Left renal pelvis (tissue), 4 donors: ENCODE measurements at regions not wholly inside any gene's neighbourhood (a gene's known extent, or its start where the extent isn't known, plus 50 kb on each side); places are given as distances from the start of the nearest gene placed in this dataset.

Source experiments
- DNase-seq, 4 donors: peaks; one replicate each; pipeline ENCODE4 v3.0.0-alpha.2; 2013; ENCODE audit warnings: low read depth in 4 of 4, low spot score in 3 of 4

DNA sequence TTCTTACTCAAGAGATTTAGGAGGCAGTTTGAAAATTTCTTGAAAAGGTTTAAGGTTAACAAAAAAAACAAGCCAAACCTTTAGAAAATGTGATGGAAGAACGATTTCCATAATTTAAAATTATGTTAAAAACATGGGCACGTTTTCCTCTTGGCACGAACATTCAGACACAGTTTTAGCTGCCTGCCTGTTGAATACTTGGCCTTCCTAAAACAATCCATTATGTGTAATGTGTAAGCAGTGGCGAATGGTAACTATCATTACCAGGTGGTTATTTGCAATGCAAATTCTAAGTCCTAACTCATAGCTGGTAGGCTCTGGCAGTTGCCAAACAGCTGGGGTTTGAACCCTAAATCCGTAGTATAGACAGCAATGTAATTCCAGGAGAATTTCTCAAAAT, 1425.7 kb upstream of the SLC10A2 start:
- DNase-seq = no peak

DNA sequence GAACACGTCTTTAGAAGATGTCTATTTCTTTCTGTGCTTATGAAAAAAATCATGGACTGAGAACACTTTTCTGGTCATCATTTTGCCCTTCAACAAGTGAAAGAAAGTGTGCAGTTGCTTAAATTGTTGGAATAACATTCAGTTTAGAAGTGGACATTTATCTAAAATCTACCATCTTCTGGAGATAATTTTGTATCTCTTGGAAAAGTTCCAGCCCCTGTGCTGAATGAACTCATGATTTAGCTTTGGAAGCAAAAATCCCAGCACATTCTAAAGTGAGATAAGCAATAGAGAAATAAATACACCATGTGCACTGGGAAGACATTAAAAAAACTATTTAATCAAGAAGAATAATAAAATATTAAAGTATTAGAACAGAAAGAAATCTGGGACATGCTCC, 1420.8 kb upstream of the SLC10A2 start:
- DNase-seq = no peak

DNA sequence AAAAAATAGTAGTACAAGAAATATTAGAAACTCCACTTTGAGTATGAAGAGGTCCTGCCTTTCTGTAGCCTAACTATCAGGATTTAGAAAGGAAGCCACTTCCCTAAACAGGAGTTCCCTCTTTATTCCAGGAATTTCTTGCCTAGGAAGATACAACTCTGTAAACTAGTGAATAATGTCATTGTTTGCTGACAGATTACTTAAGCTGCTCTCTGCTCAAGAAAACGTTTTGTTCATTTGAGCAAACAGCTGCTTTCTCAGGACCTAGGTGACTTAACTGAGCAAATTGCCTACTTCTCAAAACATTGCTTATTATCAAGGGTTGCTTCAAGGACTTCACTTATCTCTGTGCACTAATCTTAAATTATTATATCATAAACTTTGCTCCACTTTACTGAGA, 1419.4 kb upstream of the SLC10A2 start:
- no peak for DNase-seq

DNA sequence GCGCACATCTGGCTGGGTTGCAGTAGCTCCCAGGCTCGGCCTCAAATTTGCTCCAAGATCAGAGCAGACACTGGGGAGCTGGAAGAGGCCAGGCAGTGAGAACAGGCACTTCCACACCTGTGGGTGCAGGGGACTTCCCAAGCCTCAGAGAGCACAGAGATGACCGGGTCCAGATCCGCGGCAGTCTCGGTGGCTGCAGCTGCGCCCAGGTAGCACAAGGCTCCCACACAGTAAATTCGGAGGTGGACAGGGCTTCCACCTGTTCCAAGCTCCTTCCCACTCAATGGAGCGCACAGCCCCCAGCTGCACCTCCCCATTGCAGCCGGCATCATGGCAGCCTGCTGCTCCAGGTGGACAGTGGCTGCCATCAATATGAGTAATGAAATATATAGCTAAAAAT, 1417.4 kb upstream of the SLC10A2 start:
- no peak for DNase-seq

DNA sequence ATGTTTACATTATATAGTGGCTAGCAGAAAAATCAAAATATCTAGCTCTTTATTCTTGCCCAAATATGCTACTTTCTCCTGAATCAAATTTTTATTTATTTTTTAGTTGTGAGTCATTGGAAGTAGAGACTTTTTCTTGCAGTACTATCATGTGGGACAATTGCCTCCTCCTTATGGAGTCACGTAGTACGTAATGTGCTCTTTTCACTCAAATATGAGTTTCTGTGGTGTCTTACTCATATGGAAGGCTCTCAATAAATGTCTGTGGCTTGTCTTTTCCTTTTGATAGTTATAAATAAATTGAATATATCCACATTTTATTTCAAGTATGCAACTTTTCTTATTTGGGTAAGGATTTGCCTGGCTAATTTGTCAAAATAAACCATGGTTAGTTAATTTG, 1411.0 kb upstream of the SLC10A2 start:
- DNase-seq = no peak

DNA sequence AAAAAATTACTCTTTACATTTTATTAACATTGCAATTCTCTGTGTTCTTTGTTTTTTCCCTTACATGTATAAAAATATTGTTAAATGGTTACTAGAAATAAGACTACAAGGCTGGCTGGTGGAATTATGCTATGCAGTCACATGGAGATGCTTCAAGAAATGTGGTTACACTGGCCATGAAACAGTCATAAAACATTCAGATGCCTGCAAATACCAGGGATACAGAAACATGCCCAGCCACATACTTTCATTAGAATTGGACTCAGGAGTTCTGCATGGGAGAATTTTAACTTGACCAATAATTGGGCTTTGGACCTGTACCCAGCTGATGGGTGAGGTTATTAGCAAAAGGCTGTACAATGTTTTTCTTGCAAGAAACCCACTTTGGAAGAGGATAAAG, 1407.7 kb upstream of the SLC10A2 start:
- no peak for DNase-seq

DNA sequence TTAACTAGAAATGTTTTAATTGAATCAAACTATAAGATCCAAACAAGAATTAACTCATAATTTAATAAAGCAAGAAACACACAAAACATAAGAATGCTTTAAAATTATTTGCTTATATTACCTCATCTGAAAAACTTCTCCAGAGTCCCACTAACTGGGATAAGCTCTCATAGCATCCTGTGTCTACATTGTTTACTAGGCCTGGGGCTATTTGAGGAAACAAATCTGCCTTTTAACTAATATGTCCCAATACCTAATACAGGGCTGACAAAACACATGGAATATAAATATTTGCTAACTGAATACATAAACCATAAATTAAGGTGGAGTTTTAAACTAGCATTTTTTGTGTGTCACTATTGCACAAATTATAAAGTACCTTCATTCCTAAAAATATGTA, 1399.8 kb upstream of the SLC10A2 start:
- DNase-seq = no peak

DNA sequence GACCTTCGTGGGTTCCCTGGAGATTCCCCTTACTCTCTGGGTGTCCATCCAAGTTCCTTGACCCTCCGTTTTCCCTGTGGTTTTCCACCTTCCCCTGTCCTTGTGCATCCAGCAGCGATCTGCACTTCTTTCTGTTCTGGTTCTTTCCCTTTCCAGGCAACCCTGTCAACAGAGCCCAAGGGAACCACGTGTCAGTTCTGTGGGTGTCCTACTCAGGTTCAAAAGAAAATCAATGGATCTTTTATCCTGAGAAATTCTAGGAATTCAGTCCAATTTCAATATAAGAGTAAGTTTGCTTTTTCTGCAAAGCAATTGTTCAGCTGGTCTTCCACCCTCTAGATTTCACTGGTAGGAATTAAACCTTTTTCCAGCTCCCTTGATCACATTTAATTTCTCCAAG, 1394.8 kb upstream of the SLC10A2 start:
- no peak for DNase-seq

DNA sequence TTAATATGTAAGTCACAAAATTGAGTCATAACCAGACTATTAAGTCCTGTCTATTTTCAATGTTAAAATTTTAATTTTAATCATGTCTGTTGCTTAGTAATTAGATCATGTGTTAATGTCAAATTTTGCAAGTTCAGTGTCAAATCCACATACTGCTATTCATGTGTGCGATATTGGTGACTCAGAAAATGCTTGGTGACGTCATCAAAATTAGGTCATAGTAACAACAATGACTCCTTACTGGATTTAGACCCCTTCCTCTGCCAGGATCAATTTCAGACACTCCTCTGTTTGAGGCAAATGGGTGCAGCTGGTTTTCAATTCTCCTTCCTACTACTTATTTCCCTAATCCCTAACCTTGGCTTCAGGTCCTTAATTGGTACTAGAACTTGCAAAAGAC, 1394.3 kb upstream of the SLC10A2 start:
- no peak for DNase-seq

DNA sequence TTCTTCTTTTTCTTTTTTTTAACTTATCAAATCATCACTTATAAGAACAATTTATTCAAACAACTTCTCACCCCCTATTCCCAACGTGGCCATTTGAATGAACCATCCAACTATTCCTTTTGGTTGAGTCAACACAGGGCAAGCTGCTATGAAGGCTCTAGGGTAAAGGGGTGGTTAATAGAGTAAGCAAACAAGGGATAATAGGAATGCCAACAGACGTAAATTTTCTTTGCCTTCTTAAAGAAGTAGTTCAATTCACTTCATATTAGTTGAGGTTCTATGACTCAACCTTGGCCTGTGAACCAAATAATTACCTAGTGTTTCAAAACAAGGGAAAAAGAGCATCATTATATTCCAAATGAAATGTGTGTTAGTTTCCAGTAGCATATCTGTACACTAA, 1383.8 kb upstream of the SLC10A2 start:
- no peak for DNase-seq

DNA sequence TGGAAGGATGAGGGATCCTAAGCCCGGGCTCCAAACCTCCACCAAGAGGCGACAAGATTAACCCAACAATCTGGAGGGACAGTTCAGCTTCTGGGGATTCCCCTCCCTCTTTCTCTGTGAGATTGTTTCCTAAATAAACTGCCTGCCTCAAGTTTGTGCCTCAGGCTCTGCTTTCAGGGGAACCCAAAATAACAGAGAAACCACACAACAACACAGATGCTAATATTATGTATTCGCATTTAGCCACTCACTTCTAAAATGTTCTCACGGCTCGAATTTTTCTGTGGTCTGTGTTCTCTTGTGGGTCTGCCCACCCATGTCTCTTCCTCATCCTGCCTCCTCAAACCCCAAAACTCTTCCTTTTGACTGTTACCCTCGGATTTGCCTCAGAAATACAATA, 1381.1 kb upstream of the SLC10A2 start:
- no peak for DNase-seq

DNA sequence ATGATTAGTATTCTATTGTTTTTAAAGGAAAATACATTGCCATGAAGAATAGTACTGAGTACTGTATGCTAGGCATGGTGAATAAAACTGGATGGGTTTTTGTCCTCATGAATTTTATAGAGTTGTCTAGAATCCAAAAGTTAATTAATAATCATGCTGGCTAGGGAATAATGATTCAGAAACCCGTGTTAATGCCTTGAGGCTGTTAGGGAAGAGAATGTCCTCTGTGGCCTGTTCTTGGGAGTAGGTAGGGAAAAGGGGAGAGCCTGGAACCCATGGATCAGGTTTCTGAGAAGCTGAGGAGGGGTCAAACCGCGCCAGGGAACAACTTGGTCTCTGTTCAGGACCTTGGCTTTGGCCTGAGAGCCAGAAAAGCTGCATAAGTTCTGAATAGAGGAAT, 1376.3 kb upstream of the SLC10A2 start:
- no peak for DNase-seq

DNA sequence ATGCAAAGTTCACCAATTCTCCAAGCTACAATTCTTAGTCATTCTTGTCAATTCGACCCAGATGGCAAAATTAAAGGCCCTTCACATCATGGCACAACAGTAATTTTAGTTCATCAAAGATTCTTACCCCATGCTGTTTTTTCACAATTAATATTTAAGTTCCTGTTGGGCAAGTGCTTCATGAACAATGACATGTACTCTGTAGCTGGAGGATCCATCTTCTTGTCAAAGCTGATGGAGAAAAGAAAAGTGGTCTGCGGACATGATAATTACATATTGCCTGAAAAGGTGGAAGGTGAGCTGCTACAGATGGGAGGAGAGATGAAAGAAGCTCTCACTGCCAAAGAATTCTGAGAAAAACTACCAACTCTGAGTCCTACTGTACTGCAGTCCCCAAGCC, 1370.3 kb upstream of the SLC10A2 start:
- DNase-seq = no peak

DNA sequence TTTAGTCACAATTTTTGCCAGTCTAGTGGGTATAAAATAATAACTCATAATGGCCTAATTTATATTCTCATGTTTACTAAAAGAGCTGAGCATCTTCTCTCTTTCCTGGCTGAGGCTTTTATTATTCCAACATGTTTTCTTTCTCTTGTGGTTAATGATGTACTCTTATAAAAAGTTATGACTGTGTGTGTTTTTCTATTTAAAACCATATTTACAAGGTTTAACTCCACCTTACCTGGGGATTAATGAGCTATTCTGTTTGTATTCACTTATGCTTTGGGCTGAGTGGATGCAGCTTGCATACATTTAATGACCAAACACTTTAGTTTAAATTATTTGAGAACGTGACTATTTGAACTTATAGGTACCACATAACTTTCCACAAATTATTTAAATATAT, 1365.7 kb upstream of the SLC10A2 start:
- DNase-seq = no peak

DNA sequence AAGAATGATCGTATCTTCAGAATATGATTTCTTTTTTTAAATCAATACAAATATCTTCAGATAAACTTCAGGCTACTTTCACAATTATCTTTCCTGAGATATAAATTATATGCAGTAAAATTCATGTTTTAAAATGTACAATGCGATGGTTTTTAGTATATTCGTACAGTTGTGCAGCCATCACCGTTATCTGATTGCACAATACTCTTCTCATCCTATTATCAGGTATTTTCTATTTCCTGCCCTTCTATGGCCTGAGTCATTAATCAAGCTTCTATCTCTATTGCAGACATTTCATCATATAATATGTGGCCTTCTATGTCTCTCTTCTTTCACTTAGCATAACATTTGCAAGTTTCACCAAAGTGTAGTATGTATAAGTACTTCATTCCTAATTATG, 1360.2 kb upstream of the SLC10A2 start:
- DNase-seq = no peak

DNA sequence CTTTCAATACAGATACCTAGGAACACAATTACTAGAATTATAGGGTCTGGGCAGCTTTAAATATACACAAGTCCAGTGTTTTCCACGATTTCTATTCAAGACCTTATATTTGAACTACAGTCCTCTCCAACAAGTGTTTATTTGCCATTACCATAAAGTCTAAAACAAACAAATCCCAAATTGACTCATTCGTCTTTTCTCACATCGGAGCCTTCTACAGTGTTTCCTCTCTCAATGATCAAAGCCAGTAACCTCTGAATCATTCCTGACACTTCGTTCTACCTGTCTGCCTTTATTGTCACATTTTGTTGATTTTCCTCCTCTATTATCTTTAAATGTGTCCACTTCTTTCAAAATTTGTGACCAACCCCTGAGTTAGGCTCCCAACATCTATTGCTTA, 1356.5 kb upstream of the SLC10A2 start:
- DNase-seq = no peak

DNA sequence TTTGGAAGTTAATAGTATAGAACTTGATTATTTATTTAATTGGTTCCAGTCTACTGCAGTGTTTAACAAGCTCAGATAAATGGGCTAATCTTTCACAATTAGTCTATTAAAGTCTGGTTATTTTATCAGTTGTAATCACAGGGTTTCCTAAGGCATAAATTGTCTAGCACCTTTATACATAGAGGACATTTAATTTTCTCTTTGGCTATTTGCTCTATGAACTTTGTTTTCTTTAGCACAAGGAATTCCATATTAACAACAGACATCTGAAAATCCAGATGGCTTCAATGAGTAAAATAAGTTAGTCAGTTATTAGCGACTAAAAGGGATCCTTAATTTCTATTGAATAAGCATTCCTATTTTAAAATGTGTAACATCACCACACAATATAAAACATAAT, 1350.8 kb upstream of the SLC10A2 start:
- DNase-seq = no peak

DNA sequence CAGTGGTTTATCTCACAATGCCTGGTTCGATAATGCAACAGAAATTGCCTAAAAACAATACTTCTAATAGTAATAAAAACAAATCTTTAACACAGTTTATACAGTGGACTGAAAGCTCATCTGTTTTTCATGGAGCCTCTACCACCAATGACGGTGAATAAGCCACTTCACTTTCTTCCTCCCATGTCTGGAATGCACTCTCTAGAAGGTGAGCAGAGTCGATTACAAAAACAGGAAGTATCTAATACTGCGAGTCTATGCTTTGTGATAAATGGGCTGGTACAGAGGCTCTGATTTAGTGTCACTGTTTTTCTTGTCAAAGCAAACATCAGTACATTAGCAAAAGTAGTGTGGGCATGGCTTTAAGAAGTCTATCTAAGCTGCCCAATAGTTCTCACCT, 1348.6 kb upstream of the SLC10A2 start:
- no peak for DNase-seq

DNA sequence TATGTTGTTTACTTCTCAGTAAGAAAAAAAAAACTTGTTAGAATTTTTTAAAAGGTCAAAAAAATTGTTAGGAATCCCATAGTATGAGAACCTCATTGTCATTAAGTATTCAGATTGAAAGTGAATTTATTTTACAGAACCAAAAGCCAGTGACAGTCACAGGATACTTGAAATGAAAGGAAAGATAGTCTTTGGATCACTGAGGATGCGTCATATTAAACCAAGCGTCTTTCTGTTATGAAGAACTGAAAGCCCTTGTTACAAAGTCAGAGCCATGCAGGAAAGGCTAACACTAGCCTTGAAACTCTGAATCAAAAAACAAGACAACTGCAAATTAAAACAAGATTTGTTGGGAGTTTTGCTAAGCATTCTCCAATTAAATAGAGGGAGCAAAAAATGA, 1348.0 kb upstream of the SLC10A2 start:
- DNase-seq = no peak

DNA sequence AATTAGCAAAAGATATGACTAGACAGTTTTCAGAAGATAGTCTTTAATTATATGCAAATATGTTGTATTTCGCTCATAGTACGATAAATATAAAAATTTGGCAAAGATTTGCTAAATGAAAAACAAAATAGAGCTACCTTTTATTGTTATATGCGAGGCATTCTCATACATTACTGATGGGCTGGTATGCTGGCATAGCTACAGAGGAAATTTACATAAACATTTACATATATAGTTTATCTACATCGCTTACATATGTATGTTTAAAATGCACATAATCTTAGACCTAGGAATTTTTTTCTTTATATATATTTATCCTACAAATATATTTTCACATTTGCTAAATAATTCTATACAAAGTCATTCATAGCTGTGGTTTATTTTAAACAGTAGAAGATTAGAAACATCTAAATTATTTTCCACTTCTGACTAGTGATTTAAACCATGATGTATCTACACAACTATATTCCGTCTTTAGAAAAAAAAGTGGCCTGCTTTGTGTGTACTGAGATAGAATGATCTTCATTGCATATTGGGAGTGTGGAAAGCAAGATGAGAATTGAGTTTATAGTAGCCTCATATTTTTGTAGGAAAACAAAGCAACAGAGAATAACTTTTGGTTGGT, 1345.0 kb upstream of the SLC10A2 start:
- DNase-seq = no peak

DNA sequence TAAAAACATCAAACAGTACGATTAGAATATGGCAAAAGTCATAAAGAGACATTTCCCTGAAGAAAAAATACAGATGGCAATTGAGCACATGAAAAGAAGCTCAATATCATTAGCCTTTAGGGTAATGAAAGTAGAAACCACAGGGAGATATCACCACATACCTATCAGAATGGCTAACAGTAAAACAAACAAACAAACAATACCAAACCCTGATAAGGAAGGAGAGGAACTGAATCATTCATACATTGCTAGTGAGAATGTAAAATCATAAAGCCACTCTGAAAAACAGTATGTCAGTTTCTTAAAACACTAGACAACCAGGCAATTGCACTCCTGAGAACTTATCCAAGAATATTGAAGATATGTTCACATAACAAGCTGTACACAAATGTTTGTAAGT, 1342.5 kb upstream of the SLC10A2 start:
- no peak for DNase-seq

DNA sequence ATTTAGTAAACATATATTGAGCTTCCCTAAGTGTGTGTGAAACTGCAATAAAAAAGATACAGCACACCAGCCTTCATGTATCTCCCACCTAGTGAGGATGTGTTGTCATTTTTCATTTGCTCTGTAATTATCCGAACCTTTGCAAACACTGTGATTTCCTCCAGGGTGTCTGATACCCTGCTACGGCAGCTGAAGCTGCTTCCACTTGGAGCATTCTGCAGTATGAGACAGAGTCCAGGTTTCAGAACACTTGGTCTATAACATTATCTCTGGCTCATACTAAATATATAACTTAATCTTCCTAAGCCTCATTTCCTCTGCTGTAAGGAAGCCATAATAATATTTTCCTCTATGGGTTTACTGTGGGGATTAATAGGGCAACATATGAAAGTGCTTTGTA, 1338.1 kb upstream of the SLC10A2 start:
- DNase-seq = no peak

DNA sequence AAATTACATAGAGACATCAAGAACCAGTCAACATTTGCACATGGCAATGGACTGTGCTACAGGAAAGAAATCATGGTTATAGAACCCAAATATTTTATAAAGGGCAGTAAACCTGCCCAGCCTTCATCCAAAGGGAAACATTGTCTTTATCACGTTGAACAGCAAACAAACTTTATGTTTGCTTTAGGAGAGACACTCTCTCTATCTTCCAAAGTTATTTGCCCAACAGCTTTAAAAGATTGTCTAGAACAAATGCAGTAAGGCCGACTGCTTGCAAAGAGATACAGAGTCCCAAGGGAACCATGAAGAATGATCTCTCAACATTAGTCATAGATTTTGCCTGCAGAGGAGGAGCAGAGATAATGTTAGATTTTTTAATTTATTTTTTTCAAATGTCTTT, 1323.5 kb upstream of the SLC10A2 start:
- DNase-seq = no peak

DNA sequence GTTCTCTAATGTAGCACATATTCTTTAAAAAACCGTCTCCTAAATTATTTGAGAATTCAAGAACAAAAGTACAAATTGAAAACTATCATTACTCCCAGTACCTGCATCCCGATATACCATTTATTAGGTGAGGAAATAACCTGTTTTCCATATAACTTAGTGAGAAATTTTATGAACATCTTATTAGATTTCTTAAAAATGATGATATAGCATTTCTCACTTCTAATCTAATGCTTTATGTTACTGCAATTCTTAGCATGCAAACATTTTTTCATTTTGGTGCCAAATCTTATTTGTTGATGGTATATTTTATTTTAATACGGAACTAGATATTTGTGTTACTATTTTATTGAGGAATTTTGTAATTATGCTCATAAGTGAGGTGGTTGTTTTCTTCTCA, 1321.3 kb upstream of the SLC10A2 start:
- DNase-seq = no peak
